WI38 (cell line): ENCODE measurements at regions not wholly inside any gene's neighbourhood (a gene's known extent, or its start where the extent isn't known, plus 50 kb on each side); places are given as distances from the start of the nearest gene placed in this dataset.
"Not testable (repeated sequence)": the region's sequence is repeated elsewhere in the genome, so short reads cannot be mapped to it uniquely, and the experiment has no call there.

Experiments
- H3K4me3 ChIP-seq: 2 replicates; pipeline ENCODE4 v1.5.1; 2011; ENCODE audit warnings: low read depth, mild to moderate bottlenecking, control low read depth, low read length
- CTCF ChIP-seq: IDR thresholded peaks from 2 replicates; pipeline ENCODE4 v1.5.1; 2012; ENCODE audit warnings: low read depth, mild to moderate bottlenecking, control low read depth, low read length

- no peak for TF ChIP-seq CTCF
- H3K4me3 ChIP-seq: no peak overlapping the region
Measured at GRCh38 chr7:4602905-4603842, 78.9 kb upstream of the FOXK1 start.

- TF ChIP-seq CTCF: no peak
Measured at GRCh38 chr7:4603843-4604231, 78.3 kb upstream of the FOXK1 start.

GRCh38 chr7:4604456-4604940, 77.6 kb upstream of the FOXK1 start:
- no peak overlapping the region for H3K4me3 ChIP-seq
- TF ChIP-seq CTCF: no peak

More at GRCh38 chr7:4603843-4604231, 78.3 kb upstream of the FOXK1 start:
- no peak overlapping the region for H3K4me3 ChIP-seq

- H3K4me3 ChIP-seq: no peak overlapping the region
- TF ChIP-seq CTCF: no peak
Measured at GRCh38 chr7:4606797-4607196, 75.3 kb upstream of the FOXK1 start.

GRCh38 chr7:4607311-4607729, 74.8 kb upstream of the FOXK1 start:
- no peak for TF ChIP-seq CTCF
- no peak overlapping the region for H3K4me3 ChIP-seq

GRCh38 chr7:4609576-4609975, 72.5 kb upstream of the FOXK1 start:
- not testable (repeated sequence) for H3K4me3 ChIP-seq

- peak; percentile 50 for TF ChIP-seq CTCF
- no peak overlapping the region for H3K4me3 ChIP-seq
Measured at GRCh38 chr7:4610768-4611467, 71.2 kb upstream of the FOXK1 start.
